ENCODE measurements at regions not wholly inside any gene's neighbourhood (a gene's known extent, or its start where the extent isn't known, plus 50 kb on each side); places are given as distances from the start of the nearest gene placed in this dataset.

DNA sequence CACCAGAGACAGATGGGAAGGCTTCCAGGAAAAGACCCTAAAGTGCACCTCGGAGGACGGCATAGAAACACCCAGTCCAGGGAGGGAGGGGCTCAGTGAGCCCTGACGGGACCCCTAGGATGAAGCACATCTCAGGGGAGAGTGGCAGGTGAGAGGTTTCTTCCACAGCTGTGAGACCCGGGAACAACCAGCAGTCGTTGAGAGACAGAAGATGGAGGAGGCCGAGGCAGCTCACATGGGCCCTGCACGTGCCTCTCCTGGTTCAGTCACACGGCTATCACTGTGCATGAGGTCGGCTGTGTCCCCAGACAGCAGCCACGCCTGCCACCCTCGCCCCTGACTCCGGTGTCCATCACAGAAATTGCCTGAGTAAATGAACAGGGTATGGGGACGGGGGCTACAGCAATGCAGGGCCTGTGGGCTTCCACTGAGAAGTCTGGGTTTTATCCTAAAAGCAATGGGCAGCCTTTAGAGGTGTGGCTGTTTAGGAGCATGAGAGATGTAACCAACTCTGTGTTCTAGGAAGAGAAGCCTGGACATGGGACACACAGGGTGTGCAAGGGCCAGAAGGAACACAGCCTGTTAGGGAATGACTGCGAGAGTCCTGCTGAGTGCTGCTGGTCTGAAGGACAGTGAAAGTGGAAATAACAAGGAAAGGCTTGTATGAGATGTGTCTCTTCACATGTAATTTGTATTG is 102.0 kb downstream of the TMEM18 start:
- DNase-seq = no peak

DNA sequence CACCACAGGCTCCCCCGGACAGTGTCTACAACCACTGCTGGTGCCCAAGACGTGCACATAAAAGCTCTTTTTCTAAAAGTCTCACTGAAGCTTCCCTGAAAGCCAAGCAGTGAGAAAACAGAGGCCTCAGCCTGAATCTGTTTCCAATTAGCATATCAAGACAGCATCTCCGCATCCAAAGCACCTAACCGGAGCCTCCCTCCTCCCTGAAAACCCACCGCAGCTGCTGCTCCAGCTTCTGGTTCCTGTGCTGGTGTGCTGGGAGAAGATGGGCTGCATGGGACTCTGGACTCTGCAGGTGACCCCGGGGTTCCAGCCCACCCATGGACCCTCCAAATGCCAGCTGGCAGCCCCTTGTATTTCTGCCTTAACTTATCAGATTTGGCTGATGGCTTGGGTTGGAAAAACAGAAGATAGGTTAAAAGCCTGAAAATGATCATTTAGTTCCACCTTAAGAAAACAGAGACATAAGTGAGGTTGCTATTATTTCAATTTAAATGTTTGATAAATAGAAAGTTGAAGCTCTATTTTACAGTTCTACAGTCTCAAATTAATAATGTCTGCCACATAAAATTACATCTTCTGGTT is 103.3 kb downstream of the TMEM18 start:
- no peak for DNase-seq

- DNase-seq = no peak
Measured at GRCh38 chr2:573025-573424, 104.2 kb downstream of the TMEM18 start.

DNA sequence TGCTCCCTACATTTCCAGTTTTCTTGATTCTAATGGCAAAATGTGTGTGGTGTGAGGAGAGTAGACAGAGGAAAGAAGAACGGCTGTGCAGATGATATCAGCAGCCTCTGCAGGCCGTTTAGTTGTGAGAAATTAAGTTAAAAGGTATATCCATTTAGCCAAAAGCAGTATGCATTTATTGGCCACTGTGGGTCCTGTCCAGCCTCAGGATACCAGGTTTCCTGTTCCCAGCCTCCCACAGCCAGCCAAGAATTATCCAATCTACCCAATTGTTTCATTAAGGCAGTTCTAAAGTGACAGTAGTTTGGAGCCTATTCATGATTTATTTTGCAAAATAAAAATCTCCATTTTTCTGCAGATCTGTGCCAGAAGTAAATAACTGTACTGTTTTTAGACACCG is 107.5 kb downstream of the TMEM18 start:
- DNase-seq = no peak

- DNase-seq = no peak
Measured at GRCh38 chr2:568639-569235, 108.5 kb downstream of the TMEM18 start.

GRCh38 chr2:567865-568638 is 109.2 kb downstream of the TMEM18 start:
- no peak for DNase-seq

DNA sequence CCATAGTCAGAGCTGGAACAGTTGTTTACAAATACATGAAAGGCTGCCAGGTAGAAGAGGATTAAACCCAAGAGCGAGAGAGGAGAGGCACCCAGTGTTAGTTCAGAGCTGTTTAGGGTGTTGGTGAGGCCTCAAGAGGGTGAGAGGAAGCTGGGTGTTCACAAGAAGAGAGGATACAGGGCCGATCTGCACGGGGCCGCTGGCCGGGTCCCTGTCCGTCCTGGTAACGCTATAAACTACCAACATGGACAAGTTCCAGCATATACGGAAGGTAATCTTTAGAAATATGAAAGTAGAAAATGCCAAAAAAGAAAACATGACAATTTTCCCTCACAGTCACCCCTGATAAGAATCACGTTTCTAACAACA is 109.7 kb downstream of the TMEM18 start:
- DNase-seq = no peak

DNA sequence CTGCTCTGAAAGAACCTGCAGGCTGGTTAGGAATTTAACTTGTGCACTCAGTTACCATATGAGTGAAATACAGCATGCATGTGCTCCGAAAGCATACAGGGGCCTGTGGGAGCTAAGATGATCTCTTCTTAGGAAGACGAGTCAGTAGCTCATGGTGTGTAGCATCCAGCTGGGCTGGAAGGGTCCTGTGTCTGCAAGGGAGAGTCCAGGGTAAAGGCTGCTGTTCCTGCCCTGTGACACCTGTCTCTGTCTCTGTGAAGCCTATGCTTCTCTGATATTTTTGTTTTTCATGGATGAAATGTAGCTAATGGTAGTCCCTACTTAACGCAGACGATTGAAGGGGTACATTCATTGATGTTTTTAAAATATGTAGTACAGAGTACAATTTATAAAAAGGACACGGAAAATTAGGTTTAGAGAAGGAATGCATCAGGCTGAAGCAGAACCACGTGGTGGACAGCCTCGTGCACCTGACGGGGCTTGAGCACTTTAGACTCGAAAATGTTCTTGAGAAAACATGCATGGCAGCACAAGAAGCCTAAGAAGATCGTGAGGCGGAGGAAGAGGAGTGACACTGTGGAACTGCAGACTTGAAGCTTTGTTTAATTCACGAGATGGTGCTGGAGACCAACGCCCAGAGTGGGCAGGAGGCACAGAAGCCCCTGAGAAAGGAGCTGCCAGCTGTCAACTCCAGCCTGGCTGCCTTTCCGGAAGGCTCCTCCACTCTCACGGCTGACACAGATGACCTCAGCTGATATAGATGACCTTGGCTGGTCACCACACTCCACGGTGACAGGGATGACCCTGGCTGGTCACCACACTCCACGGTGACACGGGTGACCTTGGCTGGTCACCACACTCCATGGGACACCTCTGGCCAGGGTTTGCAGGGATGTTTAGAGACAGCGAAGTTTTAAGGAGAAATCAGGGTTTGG is 110.6 kb downstream of the TMEM18 start:
- DNase-seq = no peak

DNA sequence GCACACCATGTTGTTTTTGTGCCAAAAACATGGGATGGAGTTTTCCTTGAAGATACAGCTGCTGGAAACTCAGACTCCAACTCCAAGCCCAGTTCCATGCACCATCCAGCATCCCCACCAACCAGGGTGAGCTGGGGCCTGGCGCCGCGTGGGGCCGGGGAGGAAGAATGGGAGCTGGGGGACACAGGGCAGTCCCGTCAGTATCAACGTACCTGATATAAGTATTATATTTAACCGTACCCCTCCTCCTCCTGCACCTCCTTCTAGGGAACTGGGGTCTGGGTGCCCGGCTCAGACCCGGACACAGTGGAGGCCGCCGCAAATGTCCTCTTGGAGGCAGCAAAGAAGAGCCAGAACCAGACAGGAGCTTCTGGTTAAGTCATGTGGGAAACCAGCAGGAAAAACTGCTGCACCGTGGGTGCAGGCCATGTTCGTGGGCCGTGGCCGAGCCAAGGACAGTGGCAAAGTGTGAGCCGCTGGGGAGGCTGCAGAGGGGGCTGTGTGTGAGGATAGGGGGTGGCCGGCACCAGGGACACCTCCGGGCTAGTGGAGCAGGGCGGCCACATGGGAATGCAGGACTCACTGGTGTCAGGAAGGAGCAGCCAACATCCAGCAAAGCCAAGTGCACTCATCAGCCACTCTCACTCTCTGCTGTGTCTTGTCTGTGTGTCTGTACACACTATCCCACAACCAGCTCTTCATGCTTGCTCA is 112.6 kb downstream of the TMEM18 start:
- no peak for DNase-seq

- no peak for DNase-seq
Measured at GRCh38 chr2:563512-563911, 113.7 kb downstream of the TMEM18 start.

- DNase-seq = no peak
Measured at GRCh38 chr2:562391-563364, 114.5 kb downstream of the TMEM18 start.

DNA sequence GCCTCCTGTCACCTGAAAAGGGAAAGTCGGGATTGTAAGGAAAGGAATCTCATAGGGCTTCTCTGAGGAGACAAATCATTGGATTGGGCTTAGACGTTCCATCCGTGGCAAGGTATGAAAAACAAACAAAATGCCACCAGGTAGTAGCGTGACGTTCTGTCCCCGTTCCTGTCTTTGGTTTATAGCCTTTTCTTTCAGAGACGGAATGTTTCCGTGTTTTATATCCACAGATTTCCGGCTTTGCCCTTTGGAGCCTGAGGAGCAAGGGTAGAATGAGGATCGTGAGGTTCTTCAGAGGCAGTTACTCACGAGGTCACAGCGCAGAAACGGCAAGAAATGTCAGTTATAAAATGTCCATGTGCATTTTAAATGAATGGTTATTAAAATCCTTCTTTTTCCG is 118.3 kb downstream of the TMEM18 start:
- no peak for DNase-seq

DNA sequence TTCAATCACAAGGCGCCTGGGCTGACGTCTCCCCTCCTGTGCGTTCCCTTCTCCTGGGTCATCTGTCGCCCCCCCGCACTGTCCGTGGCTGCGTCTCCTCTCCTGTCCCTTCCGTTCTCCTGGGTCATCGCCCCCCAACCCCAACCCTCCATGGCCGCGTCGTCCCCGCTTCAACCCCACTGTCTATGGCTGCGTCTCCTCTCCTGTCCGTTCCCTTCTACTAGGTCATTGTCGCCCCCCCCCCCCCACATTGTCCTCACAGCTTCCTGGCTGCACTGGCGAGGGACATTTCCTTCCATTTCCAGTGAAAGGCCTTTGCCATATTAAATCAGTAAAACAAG is 118.9 kb downstream of the TMEM18 start:
- DNase-seq = no peak

DNA sequence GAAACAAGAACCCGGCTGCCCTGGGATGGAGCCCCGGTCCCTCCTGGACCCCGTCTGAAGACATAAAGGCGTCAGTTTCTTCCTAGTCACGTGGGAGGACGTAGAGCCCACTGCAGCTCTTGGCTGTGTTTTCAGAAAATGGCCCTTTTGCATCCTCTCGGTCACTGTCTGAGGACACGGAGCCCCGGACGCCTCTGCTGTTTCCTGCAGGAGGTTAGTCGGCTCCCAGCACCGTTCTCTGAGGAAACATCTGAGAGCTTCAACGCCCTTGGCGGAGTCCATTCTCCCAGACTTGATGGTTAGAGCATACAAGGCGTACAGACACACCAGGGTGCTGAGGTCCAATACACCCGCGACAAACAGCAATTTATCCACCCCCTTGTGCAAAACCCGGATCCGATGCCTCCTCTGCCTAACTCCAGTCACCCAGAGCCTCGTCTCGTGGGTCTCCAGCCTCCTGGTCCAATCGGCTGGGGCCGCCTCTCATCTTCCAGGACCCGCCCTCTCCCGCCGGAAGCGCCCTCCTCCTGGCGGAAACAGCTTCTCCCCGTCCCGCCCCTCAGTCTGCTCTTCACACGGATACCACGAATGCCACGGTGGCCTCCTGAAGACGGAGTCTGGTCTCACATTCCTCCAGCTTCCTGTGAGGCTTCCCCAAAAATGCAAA is 119.4 kb downstream of the TMEM18 start:
- no peak for DNase-seq

- DNase-seq = no peak
Measured at GRCh38 chr2:556485-556884, 120.7 kb downstream of the TMEM18 start.

DNA sequence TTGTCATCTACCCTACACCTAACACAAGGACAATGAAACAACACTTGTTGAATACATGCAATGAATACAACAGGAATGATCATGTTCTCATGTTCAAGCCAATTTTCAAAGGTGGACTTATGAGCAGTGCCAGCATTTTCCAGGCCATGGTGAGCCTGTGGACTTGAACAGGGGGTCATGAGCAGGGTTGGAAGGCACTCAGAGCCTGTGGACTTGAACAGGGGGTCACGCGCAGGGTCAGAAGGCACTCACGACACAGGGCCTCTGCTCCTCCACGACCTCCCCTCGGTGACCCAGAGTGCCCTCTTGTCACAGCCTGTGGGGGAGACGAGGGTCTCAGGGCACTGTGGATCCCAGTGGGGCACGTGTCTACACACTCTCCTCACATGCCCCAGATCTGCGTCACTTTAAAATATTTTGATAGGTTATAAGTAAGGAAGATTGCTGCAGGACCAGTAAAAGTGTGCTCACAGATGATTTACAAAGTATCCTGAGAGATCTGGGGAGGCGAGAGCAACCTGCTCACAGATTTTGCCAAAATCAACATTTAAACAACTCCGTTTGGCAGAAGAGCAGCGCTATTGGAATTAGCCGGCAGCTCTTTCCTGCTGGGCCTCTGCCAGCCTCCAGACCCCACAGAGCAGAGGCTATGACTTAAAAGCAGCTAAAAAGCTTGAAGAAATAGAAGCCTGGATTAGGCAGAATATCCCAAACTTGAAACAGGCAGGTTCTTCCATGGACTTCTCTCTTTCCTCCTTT is 121.9 kb downstream of the TMEM18 start:
- DNase-seq = no peak

DNA sequence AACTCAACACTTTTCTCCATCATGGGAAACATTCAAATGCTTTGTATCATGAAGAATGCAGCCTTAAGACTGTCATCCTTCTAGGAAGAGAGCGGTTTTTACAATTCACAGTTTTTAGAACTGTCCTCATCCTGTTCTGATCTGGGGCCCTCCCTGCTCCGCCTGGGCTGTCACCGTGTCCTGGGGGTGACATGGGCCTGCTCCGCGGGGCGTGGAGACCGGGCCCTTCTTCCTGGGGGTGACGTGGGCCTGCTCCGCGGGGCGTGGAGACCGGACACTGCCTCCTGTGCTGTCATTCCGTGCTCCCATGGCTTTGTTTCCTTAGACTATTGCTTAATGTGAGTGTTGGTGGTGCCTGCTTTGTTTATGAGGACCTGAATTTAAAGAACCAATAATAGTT is 122.8 kb downstream of the TMEM18 start:
- DNase-seq = no peak

DNA sequence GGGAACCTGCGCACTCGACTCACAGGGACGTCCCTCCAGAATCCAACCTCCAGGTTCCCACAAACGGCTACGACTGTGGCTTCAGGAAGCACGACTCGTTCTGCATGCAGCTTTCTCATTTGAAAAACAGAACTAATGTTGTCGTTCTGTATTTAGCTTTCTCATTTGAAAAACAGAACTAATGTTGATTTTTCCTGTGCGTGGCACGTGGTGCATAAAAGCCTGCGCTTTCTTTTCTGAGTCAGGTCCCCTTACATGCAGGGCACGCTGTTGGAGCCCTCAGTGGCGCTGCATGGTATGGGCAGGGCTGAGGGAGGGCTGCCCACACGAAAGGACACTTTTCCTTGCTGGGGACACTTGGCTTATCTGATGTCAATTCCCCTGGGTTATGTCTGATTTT is 124.3 kb downstream of the TMEM18 start:
- DNase-seq = no peak

DNA sequence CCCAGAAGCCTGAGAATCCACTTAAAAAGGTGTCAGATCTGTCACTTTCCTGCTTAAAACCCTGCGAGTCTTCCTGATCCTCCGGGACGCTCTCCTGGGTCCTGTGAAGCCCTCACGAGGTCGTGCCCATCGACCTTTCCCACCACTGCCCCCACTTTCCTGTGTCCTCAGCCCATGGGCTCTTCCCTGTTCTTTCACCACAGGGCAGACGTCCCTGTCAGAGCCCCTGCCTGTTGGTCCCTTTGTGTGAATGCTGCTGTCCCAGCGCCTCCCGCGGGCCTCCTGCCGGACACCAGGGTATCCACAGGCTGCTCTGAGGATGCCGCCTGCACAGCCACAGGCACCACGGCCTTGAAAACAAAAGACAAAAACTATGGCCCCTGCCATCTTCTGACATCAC is 125.6 kb downstream of the TMEM18 start:
- DNase-seq = no peak
